ENCODE measurements at regions not wholly inside any gene's neighbourhood (a gene's known extent, or its start where the extent isn't known, plus 50 kb on each side); places are given as distances from the start of the nearest gene placed in this dataset.

DNA sequence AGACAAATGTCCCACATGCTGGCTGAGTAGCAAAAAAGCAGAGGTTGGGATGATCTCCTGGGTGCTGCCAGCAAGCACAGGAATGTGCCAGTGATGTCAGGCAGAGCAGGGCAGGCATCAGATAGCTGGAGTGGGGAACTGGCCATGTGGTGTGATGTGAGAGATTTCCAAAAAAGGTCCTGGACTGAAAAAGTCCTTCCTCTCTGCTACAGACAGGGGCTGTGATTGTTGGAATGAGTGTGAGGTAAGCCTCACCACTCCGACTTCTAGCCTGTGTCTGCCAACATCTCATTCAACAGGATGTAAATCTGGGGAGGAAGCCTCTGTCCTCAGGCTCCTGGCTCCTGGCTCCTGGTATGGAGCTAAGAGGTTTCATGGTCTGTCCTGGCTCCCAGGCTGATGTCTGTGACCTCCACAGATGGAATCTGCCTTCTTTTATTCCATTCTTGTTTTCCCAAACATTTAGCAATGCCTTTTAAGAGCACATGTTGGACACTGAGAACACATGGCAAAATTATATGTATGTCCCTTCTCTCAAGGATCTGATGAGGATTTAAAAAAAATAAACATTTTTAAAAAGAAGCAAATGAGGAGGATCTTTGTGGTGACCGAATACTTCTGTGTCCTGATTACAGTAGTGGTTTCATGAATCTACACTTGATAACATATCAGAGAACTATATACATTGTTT lies 50.1 kb upstream of the STK38L start:
- ChIA-PET CTCF (no interaction called here), POLR2A (ENCODE audit: unreplicated experiment) (interaction anchor here (0.6 kb wide), 1 partner anchor 920 kb away, joined by 3 read pairs; no protein-coding TSS in a partner anchor)
- no peak for DNase-seq
- Histone ChIP-seq H3K79me2 (ENCODE audit: low read depth) (no peaks in the 10 kb centered on the region), H2AFZ (no peak overlapping the region), H3K27me3 (ENCODE audit: insufficient read depth, low read depth) (no peaks in the 10 kb centered on the region), H3F3A (ENCODE audit: insufficient read depth, low read depth) (peaks cover 14% of the 10 kb centered on the region), H3K27ac (no peak overlapping the region), H3K9me2 (ENCODE audit: insufficient read depth) (no peaks in the 10 kb centered on the region; the same call in 1 of the 2 replicates), H3K36me3 (ENCODE audit: low read depth) (no peaks in the 10 kb centered on the region), H3K9me3 (ENCODE audit: insufficient read depth, low read depth) (no peaks in the 10 kb centered on the region), H4K20me1 (ENCODE audit: insufficient read depth) (no peaks in the 10 kb centered on the region), H3K4me3 (no peak overlapping the region), H3K4me2 (no peak overlapping the region), H3K4me1 (replicated peaks; ENCODE audit: insufficient read depth) (peaks cover 32% of the 10 kb centered on the region)
- intact Hi-C loops (cut with micrococcal nuclease; ENCODE audit: unreplicated experiment) = no loop called here
- no TSS peak for BruUV-seq (replicated peaks)
- no peak for TF ChIP-seq EZH2 (IDR thresholded peaks at IDR 0.05; ENCODE audit: low read depth)
- TF ChIP-seq, protein P1, sequence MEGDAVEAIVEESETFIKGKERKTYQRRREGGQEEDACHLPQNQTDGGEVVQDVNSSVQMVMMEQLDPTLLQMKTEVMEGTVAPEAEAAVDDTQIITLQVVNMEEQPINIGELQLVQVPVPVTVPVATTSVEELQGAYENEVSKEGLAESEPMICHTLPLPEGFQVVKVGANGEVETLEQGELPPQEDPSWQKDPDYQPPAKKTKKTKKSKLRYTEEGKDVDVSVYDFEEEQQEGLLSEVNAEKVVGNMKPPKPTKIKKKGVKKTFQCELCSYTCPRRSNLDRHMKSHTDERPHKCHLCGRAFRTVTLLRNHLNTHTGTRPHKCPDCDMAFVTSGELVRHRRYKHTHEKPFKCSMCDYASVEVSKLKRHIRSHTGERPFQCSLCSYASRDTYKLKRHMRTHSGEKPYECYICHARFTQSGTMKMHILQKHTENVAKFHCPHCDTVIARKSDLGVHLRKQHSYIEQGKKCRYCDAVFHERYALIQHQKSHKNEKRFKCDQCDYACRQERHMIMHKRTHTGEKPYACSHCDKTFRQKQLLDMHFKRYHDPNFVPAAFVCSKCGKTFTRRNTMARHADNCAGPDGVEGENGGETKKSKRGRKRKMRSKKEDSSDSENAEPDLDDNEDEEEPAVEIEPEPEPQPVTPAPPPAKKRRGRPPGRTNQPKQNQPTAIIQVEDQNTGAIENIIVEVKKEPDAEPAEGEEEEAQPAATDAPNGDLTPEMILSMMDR (conservative IDR thresholded peaks at IDR 0.05) = no peak

All from PC-9 (cell line).